ENCODE measurements at regions not wholly inside any gene's neighbourhood (a gene's known extent, or its start where the extent isn't known, plus 50 kb on each side); places are given as distances from the start of the nearest gene placed in this dataset.

DNA sequence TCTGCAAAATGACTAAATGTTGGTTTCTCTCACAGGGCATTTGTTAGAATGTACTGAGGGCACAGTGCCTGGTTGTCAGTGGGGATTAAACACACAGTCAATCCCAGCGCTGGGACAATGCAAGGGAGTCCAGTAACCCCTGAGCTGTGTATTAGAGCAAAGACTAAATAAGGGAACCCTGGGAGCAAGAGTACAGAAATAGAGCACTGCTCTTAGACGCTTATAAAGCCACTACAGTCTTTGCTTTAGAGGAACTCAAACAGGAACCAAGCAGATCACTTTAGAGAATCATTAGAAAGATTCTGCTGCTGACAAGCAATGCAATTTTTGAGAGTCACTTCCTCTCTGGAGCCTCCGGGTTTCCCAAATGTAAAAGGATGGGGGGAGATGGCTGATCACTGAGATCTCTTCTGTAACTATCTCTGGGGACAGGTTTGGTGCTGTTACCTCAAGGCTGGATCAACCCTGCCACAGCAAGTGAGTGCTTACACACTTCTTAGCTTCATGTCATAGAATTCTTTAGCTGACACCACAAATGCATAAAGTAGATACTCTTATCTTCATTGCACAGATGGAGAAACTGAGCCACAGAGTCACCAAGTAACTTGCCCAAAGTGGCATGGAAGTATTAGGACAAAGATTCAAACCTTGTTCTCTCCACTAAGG is 137.8 kb upstream of the CPEB2 start (continued):
- TF ChIP-seq, protein P1, sequence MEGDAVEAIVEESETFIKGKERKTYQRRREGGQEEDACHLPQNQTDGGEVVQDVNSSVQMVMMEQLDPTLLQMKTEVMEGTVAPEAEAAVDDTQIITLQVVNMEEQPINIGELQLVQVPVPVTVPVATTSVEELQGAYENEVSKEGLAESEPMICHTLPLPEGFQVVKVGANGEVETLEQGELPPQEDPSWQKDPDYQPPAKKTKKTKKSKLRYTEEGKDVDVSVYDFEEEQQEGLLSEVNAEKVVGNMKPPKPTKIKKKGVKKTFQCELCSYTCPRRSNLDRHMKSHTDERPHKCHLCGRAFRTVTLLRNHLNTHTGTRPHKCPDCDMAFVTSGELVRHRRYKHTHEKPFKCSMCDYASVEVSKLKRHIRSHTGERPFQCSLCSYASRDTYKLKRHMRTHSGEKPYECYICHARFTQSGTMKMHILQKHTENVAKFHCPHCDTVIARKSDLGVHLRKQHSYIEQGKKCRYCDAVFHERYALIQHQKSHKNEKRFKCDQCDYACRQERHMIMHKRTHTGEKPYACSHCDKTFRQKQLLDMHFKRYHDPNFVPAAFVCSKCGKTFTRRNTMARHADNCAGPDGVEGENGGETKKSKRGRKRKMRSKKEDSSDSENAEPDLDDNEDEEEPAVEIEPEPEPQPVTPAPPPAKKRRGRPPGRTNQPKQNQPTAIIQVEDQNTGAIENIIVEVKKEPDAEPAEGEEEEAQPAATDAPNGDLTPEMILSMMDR (conservative IDR thresholded peaks at IDR 0.05; ENCODE audit: low read depth in 2 of 2) = no peak
- TF ChIP-seq STAT1 (IDR thresholded peaks at IDR 0.05; ENCODE audit: unreplicated experiment) (no peak), ZNF114 (CRISPR knock-in tag; IDR thresholded peaks at IDR 0.05) (no peak), EZH2 (IDR thresholded peaks at IDR 0.05; ENCODE audit: low read depth, unreplicated experiment) (no peak)
- TF ChIP-seq, protein P2, sequence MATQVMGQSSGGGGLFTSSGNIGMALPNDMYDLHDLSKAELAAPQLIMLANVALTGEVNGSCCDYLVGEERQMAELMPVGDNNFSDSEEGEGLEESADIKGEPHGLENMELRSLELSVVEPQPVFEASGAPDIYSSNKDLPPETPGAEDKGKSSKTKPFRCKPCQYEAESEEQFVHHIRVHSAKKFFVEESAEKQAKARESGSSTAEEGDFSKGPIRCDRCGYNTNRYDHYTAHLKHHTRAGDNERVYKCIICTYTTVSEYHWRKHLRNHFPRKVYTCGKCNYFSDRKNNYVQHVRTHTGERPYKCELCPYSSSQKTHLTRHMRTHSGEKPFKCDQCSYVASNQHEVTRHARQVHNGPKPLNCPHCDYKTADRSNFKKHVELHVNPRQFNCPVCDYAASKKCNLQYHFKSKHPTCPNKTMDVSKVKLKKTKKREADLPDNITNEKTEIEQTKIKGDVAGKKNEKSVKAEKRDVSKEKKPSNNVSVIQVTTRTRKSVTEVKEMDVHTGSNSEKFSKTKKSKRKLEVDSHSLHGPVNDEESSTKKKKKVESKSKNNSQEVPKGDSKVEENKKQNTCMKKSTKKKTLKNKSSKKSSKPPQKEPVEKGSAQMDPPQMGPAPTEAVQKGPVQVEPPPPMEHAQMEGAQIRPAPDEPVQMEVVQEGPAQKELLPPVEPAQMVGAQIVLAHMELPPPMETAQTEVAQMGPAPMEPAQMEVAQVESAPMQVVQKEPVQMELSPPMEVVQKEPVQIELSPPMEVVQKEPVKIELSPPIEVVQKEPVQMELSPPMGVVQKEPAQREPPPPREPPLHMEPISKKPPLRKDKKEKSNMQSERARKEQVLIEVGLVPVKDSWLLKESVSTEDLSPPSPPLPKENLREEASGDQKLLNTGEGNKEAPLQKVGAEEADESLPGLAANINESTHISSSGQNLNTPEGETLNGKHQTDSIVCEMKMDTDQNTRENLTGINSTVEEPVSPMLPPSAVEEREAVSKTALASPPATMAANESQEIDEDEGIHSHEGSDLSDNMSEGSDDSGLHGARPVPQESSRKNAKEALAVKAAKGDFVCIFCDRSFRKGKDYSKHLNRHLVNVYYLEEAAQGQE (IDR thresholded peaks at IDR 0.05; ENCODE audit: unreplicated experiment) = no peak

DNA sequence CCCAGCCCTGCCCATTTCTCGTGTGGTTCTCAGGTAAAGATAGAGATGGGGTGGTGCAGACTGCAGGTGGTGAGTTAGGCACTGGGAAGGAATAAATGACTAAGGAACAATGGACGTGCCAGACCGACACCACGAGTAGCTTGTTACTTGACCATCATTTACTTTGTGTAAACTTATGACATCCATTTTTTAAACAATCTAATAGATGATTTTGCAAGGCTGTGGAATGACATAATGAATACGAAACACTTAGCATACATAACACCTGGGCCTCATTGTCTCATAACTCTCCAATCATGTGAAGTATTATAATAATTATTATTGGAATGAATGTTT is 137.3 kb upstream of the CPEB2 start:
- H3K9me3 Mint-ChIP-seq = no peaks in the 10 kb centered on the region
- H3K4me1 Mint-ChIP-seq = peaks cover 9% of the 10 kb centered on the region
- no peaks in the 10 kb centered on the region for H3K36me3 ChIP-seq (ENCODE audit: insufficient read depth)
- H3F3A ChIP-seq (replicated peaks; ENCODE audit: low read depth) = no peaks in the 10 kb centered on the region
- no peak overlapping the region for H2AFZ ChIP-seq
- H3K79me2 ChIP-seq (replicated peaks; ENCODE audit: insufficient read depth) = no peaks in the 10 kb centered on the region
- no peaks in the 10 kb centered on the region for H4K20me1 ChIP-seq (replicated peaks; ENCODE audit: insufficient read depth)
- peaks cover 3% of the 10 kb centered on the region; the same call in 1 of the 2 replicates for H3K27me3 ChIP-seq (ENCODE audit: insufficient read depth)
- peaks cover 10% of the 10 kb centered on the region for H3K27me3 Mint-ChIP-seq (ENCODE audit: insufficient read depth, low read depth, poor library complexity)
- H3K4me3 ChIP-seq = no peak overlapping the region
- H3K9me2 ChIP-seq (ENCODE audit: insufficient read depth) = no peaks in the 10 kb centered on the region
- H3K27ac Mint-ChIP-seq = no peak overlapping the region
- ATAC-seq (no peak), DNase-seq (ENCODE audit: low spot score) (no peak)
- no peak overlapping the region for H3K27ac ChIP-seq (ENCODE audit: low read depth)
- TF ChIP-seq POLR2AphosphoS5 (IDR thresholded peaks at IDR 0.05; ENCODE audit: low read depth) (no peak), STAT1 (IDR thresholded peaks at IDR 0.05; ENCODE audit: unreplicated experiment) (no peak), EZH2 (IDR thresholded peaks at IDR 0.05; ENCODE audit: low read depth, unreplicated experiment) (no peak)
- no peak overlapping the region for H3K4me3 Mint-ChIP-seq
- no peak overlapping the region for H3K4me2 ChIP-seq
- no peaks in the 10 kb centered on the region for H3K36me3 Mint-ChIP-seq (ENCODE audit: low read depth)
- no peaks in the 10 kb centered on the region for H3K4me1 ChIP-seq (ENCODE audit: insufficient read depth)

DNA sequence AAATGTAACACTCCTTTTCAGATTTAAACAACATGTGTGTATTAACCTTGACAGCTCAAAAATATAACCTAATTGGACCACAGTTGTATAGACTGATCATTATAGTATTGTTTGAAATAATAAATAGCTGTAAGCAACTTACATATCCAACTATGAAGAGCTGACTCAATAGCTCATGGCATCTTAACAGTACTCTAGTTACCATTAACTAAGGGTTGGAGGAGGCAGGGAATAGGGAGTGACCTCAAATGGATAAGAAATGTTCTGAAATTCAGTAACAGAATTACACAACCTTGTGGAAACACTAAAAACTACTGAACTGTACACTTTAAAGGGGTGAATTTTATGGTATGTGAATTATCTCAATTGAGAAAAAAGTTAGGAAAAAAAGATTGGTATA is 136.5 kb upstream of the CPEB2 start:
- no peaks in the 10 kb centered on the region for H3K36me3 Mint-ChIP-seq (ENCODE audit: low read depth)
- no peak overlapping the region for H3K4me2 ChIP-seq
- DNase-seq (ENCODE audit: low spot score) (no peak), ATAC-seq (no peak)
- H3K4me1 ChIP-seq (ENCODE audit: insufficient read depth) = no peaks in the 10 kb centered on the region
- no peaks in the 10 kb centered on the region for H3K9me3 Mint-ChIP-seq
- H3K27ac Mint-ChIP-seq = no peak overlapping the region
- no peaks in the 10 kb centered on the region for H3K36me3 ChIP-seq (ENCODE audit: insufficient read depth)
- H3K4me1 Mint-ChIP-seq = peaks cover 9% of the 10 kb centered on the region
- H3K79me2 ChIP-seq (replicated peaks; ENCODE audit: insufficient read depth) = no peaks in the 10 kb centered on the region
- H3K4me3 ChIP-seq = no peak overlapping the region
- peaks cover 3% of the 10 kb centered on the region; the same call in 1 of the 2 replicates for H3K27me3 ChIP-seq (ENCODE audit: insufficient read depth)
- no peak overlapping the region for H2AFZ ChIP-seq
- no peaks in the 10 kb centered on the region for H3K9me2 ChIP-seq (ENCODE audit: insufficient read depth)
- no peaks in the 10 kb centered on the region for H3F3A ChIP-seq (replicated peaks; ENCODE audit: low read depth)
- H3K27me3 Mint-ChIP-seq (ENCODE audit: insufficient read depth, low read depth, poor library complexity) = peaks cover 8% of the 10 kb centered on the region
- no peak overlapping the region for H3K4me3 Mint-ChIP-seq
- TF ChIP-seq, protein P2 (IDR thresholded peaks at IDR 0.05; ENCODE audit: unreplicated experiment) = no peak
- no peak for TF ChIP-seq NANOG (IDR thresholded peaks at IDR 0.05; ENCODE audit: borderline replicate concordance)
- no peak for TF ChIP-seq POLR2AphosphoS5 (IDR thresholded peaks at IDR 0.05; ENCODE audit: low read depth)
- no peak overlapping the region for H3K27ac ChIP-seq (ENCODE audit: low read depth)
- no peaks in the 10 kb centered on the region for H4K20me1 ChIP-seq (replicated peaks; ENCODE audit: insufficient read depth)

Measured in GM23338 (cell line).